Renal pelvis (tissue), 1 donor: ENCODE measurements at regions not wholly inside any gene's neighbourhood (a gene's known extent, or its start where the extent isn't known, plus 50 kb on each side); places are given as distances from the start of the nearest gene placed in this dataset.
A peak's percentile ranks its signal among the peaks of the same experiment; 100 is the strongest.

ENCODE experiments used
- DNase-seq: peaks from one replicate; pipeline ENCODE4 v3.0.0-alpha.2; 2013

- no peak for DNase-seq
These were observed 210.0 kb downstream of the FOXO1 start for GRCh38 chr13:40456397-40456953.

- no peak for DNase-seq
These were observed 209.4 kb downstream of the FOXO1 start for GRCh38 chr13:40456979-40457553.

DNA sequence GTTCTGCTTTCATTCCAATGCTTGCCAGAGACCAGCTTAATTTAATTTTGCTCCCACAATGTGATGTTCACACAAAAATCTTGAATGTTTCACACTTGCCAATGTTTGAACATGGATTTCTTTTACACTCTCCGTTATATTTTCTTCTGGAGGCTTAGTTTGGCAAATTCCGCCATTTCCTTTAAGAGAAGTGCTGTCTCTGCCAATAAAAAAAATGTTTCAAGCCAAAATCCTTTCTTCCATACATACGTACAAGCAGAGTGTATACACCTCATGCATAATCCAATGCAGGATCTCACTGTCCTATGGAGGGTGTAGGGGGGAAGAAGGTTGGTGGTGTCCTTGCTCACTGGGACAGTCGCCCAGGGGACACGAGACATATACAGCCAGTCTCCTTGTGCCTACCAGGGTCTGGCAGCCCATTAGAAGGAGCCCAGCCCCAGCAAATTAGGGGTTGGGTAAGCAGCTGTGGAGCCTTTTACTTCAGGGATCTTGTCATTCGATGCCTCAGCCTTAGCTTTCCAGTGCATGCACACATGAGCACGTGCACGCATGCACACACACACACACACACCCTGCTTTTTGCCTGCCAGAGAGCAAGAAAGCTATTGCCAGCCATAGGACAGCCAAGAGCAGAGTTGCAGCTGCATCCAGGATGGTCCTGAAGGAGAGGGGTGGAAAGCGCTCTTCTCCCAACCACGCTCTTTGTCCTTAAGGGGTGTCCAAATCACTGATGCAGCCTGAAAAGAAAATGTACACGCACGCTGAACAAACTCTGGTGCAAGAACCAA is 208.3 kb downstream of the FOXO1 start:
- DNase-seq: peak; percentile 41

DNA sequence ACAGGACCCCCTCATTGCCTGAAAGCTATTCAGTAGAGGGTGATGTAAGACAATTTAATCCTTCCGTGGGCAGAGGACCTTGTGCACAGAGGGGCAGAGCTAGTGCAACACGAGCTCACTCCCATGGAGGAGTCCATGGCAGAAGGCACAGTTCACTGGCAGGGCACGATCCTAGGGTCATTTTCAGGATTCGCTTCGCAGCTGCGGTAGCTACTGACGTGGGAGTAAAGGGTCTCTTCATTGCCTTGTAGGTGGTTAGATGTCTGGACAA is 207.8 kb downstream of the FOXO1 start:
- peak; percentile 37 for DNase-seq

- DNase-seq: no peak
These were observed 206.3 kb downstream of the FOXO1 start for GRCh38 chr13:40460116-40460515.

GRCh38 chr13:40464337-40465014 is 202.0 kb downstream of the FOXO1 start:
- DNase-seq: no peak

- DNase-seq: no peak
These were observed 201.4 kb downstream of the FOXO1 start for GRCh38 chr13:40465015-40465390.

DNA sequence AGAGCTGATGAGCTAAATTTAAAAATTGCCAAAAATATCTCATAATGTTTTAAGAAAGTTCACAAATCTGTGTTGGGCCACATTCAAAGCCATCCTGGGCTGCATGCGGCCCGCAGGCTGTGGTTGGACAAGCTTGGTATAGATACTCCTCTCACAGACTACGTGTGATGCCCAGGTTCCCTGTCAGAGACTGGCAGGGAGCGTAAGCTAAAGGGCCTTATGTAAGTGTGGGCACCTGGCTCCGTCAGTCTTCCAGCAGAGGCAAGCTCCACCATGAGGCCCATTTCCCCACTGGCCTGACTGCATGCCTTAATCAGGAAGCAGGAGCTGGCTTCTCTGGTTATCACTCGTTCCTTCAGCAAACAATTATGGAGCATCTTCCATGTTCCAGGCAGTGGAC is 200.2 kb downstream of the FOXO1 start:
- no peak for DNase-seq

- DNase-seq: no peak
These were observed 198.1 kb downstream of the FOXO1 start for GRCh38 chr13:40468227-40468838.

GRCh38 chr13:40469581-40470310 is 196.7 kb downstream of the FOXO1 start:
- no peak for DNase-seq

GRCh38 chr13:40470660-40471059 is 195.8 kb downstream of the FOXO1 start:
- DNase-seq: no peak

DNA sequence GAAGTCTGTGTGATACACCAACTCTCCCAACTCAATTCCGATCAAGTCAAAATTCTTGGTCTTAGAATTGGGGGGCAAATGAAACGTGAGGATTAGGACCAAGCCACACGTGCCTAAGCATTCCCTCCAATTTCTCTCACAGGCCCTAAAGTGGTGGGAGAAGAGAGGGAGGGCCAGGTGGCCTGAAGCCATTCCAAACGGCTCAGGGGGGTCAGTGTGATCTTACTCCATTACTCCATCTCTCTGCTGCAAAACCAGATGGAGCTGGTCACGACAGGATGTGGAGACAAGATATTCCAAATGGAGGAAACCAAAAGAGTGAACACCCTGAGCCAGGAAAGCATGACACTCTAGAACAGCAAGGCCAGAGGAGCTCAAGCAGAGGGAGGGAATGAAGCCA is 195.4 kb downstream of the FOXO1 start:
- DNase-seq: no peak

- no peak for DNase-seq
These were observed 194.5 kb downstream of the FOXO1 start for GRCh38 chr13:40471911-40472310.

DNA sequence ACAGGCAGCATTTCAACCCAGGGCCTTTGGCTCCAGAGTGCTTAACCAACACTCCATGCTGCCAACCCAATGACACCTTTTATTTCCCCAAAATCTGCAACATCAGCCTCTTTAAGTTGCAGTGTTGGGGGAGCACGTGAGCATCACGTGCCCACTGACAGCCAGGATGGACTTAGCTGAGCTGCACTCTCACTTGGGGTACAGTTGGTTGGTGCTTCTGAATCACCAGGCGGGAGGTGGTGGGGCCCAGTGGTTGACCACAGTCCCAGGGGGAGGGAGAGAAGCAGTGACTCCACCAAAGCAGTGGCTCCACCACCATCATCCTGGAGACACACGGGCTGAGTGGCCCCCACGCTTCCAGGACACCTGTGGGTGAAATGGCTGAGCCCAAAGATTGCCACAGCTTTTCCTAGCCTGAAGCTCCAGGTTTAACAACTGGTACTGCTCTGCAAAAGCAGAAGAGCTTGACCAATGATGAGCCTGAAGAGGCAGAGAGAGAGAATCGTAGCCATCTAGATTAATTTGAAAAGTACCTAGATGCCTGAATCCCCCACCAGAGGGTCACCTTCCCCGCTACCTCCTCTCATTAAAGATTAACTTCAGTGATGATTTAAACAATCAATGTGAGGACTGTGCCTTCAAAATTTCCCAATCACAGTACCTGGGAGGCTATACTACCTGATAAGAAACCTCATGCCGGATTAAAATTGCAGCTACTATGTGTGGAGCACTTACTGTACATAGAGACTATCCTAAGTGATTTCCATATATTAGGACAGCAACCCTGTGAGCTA is 193.8 kb downstream of the FOXO1 start:
- DNase-seq: no peak

DNA sequence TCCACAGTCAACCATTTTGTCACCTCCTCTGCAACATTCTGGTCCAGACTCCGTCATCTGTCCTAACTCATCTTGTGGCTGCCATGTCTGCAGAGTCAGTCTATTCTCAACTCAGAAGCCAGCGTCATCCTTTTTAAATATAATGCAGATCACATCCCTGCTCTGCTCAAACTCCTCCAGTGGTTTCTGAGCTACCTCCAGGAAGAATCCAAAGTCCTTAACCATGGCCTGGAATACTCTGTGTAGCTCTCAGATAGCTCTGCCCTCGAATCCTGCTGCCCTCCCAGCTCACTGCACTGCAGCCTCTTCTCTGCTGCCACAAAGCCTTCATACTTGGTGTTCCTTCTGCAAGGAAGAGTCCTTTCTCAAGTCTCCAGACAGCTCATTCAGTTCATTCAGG is 190.8 kb downstream of the FOXO1 start:
- DNase-seq: no peak

GRCh38 chr13:40476175-40476958 is 190.1 kb downstream of the FOXO1 start:
- no peak for DNase-seq

GRCh38 chr13:40477623-40478608 is 188.5 kb downstream of the FOXO1 start:
- DNase-seq: no peak

DNA sequence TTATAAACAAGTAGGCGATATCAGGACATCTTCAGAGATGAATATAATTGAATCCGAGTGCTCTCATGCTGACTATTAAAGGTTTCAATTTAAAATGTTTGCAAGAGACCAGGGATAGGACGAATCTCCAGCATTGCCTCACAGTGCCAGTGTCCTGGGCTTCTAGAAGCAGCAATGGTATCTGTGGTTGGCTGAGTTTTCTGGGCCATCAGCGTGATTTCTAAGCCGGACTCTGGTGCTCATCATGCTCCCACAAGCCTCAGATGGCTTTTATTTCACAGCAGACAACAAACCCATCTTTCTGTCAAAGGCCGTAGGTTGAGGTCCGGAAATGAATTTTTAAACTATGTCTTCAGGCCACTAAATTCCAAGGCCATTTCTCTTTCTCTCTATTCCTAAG is 187.7 kb downstream of the FOXO1 start:
- DNase-seq: no peak

DNA sequence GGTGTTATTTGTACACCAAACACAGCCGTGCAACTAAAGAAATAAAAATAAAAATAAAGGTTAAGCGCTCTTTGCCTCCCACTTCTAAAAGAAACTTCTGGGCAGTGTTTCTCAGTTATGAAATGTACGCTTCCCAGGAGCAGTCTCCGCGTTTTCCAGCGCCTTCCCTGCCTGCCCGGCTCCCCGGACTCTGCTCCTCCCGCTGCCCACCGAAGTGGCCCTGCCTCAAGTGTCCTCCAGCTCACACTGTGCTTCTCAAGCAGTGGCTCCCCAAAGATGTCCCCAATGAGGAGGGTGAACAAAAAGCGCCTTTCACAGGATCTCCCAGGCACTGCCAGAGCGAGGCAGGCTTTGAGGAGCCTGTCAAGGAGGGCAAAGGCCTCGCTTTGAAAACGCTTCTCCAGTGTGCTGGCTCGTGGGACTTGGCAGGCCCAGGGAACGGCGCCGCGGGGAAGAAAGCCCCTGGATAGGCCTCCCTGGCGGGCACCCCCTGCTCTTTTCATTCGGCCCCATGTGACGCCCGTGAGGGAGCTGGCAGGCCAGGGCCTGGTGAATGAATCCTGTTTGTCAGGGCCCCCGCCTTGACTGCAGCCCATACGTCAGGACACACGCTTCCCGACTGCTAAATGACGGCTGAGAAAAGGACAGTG is 187.1 kb downstream of the FOXO1 start:
- DNase-seq: no peak
